ENCODE measurements at regions not wholly inside any gene's neighbourhood (a gene's known extent, or its start where the extent isn't known, plus 50 kb on each side); places are given as distances from the start of the nearest gene placed in this dataset.

- no peak for DNase-seq
These were observed 79.3 kb downstream of the PCTP start for GRCh38 chr17:55829995-55830612.

DNA sequence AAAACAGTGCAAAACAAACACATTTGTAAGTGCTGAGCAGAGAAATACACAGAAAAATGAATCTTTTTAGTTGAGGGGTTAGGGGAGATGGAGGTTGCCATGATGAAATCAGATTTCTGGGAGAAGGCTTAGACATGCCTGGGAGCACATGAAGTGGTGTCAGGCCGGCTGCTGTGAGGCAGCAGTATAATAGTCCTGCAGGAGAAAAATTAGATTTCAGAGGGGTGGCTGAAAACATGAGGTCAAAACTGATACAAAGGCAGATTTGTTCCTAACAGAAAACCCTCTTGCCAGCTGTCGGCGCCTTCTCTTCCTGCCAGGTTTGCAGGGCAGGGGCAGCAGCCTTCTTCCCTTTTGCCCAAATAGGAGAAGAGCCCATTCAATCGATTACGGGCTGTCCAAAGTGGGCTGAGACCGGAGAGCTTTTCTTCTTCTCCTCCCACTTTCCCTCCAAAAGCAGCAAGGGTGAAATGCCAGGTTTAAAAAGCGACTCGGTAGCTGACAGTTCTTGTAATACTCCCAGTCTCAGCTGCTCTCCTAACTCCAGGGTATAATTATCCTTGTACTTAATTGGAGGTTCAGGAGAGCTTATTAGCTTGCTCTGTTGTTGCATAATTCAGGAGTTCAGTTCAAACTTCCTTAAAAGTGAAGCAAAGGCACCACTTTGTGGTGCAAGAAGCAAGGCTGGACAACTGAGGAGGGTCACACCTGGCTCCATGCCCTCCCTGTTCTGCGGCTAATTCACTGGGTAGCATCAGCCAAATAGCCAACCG, 80.0 kb downstream of the PCTP start:
- no peak for DNase-seq

DNA sequence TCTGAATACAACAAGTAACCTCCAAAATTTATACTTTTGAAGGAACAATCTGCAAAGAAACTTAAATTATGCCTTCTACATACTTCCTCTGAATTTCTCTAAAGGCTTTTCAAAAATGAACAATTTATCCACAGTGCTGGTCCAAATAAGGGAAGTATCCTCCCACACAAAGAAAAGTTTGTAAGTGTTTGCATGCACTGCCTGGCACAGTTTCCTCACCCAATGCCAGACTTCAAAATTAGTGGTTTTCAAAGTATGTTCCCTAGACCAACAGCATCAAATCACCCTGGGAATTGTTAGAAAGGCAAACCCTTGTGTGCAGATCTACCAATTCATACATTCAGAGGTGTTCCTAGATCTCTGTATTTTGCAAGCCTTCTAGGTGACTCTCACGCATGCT, 82.5 kb downstream of the PCTP start:
- no peak for DNase-seq

- DNase-seq: no peak
These were observed 91.7 kb downstream of the PCTP start for GRCh38 chr17:55842405-55843158.

GRCh38 chr17:55843785-55844184, 92.9 kb downstream of the PCTP start:
- no peak for DNase-seq

GRCh38 chr17:55845385-55845784, 94.5 kb downstream of the PCTP start:
- no peak for DNase-seq

- DNase-seq: no peak
These were observed 95.9 kb downstream of the PCTP start for GRCh38 chr17:55846745-55847144.

- no peak for DNase-seq
These were observed 101.9 kb downstream of the PCTP start for GRCh38 chr17:55852734-55853133.

DNA sequence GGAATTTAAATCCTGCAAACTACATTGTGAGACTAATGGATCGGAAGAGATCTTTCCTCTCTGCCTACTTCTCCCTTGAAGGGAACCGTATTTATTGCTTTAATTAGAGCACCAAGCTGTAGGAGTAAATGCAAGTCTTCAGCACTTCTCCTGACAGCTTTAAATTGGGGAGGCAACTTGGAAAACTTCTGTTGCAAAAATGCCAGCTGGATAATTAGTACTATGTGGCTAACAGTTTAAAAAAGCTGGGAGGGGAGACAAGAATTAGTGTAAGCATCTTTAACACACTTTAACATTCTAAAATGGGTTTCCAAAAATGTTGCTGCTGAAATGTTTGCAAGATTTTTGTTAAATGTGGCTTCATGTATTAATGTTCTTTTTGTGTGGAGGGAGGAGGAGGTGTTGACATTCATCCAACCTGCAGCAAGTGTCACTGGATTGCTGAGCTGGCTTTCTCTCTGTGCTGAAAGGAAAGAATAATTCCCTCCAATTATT, 108.5 kb downstream of the PCTP start:
- DNase-seq: no peak

GRCh38 chr17:55865072-55865762, 114.4 kb downstream of the PCTP start:
- DNase-seq: no peak

DNA sequence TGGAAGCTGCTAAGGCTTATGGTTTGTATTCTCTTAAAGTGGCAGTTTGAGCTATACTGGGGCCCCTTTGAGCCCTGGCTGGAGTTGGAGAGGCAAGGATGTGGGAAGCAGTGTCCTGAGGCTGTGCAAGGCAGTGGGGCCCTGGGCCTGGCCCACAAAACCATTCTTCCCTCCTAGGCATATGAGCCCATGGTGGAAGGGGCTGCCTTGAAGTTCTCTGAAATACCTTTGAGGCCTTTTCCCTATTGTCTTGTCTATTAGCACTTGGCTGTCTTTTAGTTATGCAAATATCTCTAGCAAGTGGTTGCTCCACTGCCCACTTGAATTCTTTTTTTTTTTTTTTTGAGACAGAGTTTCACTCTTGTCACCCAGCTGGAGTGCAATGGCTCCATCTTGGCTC, 119.2 kb downstream of the PCTP start:
- no peak for DNase-seq

DNA sequence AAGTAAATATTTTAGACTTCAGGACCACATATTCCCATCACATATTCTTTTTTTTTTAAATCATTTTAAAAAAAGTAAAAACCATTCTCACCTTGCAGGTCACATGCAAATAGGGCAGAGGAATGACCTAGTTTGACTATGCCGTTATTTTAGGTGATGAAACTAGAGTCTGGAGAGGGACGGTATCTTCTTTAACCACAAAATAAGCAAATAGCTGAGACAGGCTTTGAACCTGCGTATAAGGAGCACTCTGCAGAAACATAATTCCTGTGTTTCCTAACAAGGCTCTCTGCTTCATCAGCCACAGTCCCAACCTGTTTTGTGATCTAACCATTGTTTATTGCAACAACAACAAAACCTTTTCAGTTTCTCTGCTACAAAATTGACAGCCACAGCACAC, 121.5 kb downstream of the PCTP start:
- DNase-seq: no peak

GRCh38 chr17:55873017-55873758, 122.3 kb downstream of the PCTP start:
- DNase-seq: no peak

DNA sequence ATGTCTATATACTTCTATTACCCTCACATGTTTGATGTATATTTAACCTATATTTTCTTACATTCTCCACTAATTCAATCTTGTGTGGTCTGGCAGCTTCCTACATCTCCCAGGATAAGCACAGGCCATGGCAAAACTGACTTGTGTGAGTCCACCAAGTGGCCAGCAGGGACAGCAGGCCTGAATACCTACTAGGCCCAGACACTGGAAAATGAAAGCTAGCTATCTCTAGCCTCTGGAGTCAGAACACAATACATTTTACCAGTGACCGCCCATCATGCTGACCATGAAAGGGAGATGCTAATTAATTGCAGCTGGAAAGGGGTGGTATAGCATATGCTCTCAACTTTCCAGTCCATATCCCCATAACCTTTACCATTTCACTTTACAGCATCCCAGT, 132.3 kb downstream of the PCTP start:
- DNase-seq: no peak

- DNase-seq: no peak
These were observed 136.7 kb downstream of the PCTP start for GRCh38 chr17:55887531-55887930.

DNA sequence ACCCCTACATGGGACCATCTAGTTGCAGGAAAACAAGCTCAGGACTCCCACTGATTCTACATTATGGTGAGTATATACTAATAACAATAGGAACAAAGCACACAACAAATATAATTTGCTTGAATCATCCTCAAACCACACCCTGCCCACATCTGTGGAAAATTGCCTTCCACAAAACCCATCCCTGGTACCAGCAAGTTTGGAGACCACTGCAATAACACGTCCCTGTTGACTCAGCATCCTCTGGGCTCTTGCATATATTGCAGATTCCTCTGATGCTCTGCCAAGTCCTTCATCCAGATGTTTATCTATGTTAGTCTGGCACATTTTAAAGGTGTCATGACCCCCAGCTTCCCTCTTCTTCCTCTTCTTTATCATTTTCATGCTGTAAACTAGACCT, 138.4 kb downstream of the PCTP start:
- DNase-seq: no peak

DNA sequence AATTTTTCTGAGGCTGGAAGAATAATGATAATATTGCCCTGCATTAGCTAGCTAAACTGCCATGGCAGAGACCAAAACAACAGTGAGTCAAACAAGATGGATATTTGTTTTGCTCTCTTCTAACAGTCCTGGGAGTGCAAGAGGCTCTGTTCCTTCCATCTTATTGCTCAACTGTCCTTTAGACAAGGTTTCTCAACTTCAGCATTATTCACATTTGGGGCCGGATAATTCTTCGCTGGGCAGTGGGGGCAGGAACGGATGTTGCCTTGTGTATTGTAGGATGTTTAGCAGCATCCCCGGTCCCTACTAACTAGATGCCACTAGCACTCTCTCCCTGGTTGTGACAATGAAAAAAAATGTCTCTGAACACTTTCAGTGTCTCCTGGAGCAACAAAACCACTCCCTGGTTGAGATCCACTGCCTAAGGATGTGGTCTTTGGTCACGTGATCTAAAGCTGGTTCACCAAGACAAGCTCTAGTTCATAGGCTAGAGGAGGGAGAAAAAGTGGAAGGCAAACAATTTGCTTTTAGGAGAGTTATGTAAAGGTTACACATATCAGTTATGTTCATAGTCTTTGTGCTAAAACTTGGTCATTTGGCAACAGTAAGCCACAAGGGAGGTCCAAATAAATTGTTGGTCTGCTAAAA, 144.4 kb downstream of the PCTP start:
- DNase-seq: no peak

GRCh38 chr17:55897301-55897700, 146.4 kb downstream of the PCTP start:
- DNase-seq: no peak

- no peak for DNase-seq
These were observed 147.3 kb downstream of the PCTP start for GRCh38 chr17:55898195-55898594.

DNA sequence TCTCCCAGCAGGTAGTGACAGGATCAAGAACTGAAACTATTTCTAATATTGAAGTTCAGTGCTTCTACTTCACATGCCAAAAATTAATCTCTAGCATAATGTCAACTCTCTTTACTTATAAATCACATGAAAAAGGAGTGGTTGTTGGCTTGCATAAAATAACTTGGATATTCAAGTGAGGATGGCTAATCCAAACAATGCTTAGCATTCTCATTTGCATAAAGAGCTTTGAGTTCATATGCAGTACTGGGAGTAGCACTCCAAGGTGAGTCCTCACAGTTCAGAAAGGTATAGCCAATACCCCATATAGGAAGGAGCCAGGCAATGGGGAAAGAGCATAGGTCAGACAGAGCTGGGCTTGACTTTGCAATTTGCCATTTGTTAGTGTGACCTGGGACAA, 149.3 kb downstream of the PCTP start:
- DNase-seq: no peak

- DNase-seq: peak; percentile 35
These were observed 152.3 kb downstream of the PCTP start for GRCh38 chr17:55903028-55903690.

All from NCI-H774 (cell line).